Trophoblast cell (in vitro differentiated cells and primary cell): ENCODE measurements at regions not wholly inside any gene's neighbourhood (a gene's known extent, or its start where the extent isn't known, plus 50 kb on each side); places are given as distances from the start of the nearest gene placed in this dataset.

Experiments
- DNase-seq, 2 donors: peaks; one replicate each; pipeline ENCODE4 v3.0.0-alpha.2; 2016
- H2AFZ ChIP-seq: 2 replicates; pipeline ENCODE4 v1.6.1; 2013; ENCODE audit warnings: low read length, moderate library complexity, mild to moderate bottlenecking; ENCODE audit not compliant: insufficient read depth, poor library complexity
- H2AK5ac ChIP-seq: 2 replicates; pipeline ENCODE4 v1.6.1; 2013; ENCODE audit warnings: mild to moderate bottlenecking, low read length
- H2BK120ac ChIP-seq: 2 replicates; pipeline ENCODE4 v1.6.1; 2013; ENCODE audit warnings: low read length, mild to moderate bottlenecking, moderate library complexity; ENCODE audit not compliant: insufficient read depth, poor library complexity
- H2BK12ac ChIP-seq: 2 replicates; pipeline ENCODE4 v1.6.1; 2013; ENCODE audit warnings: mild to moderate bottlenecking, low read length, moderate library complexity
- H2BK5ac ChIP-seq: 2 replicates; pipeline ENCODE4 v1.6.1; 2013; ENCODE audit warnings: low read length, low read depth, moderate library complexity, mild to moderate bottlenecking; ENCODE audit not compliant: poor library complexity
- H3K14ac ChIP-seq: 2 replicates; pipeline ENCODE4 v1.6.1; 2013; ENCODE audit warnings: mild to moderate bottlenecking, low read length
- H3K18ac ChIP-seq: 2 replicates; pipeline ENCODE4 v1.6.1; 2013; ENCODE audit warnings: mild to moderate bottlenecking, low read length
- H3K23ac ChIP-seq: 2 replicates; pipeline ENCODE4 v1.6.1; 2013; ENCODE audit warnings: low read length
- H3K27ac ChIP-seq: 2 replicates; pipeline ENCODE4 v1.5.1; 2013; ENCODE audit warnings: low read depth, mild to moderate bottlenecking, inconsistent platforms, low read length, moderate library complexity
- H3K27me3 ChIP-seq: 2 replicates; pipeline ENCODE4 v1.6.1; 2013; ENCODE audit warnings: inconsistent platforms, mild to moderate bottlenecking, low read length, moderate library complexity; ENCODE audit not compliant: insufficient read depth
- H3K36me3 ChIP-seq, 2 experiments: 1 replicate in 1 of 2; 2 replicates in 1 of 2; pipeline ENCODE4 v1.6.1; 2013; ENCODE audit warnings: low read length in 2 of 2, mild to moderate bottlenecking in 2 of 2, moderate library complexity in 1 of 2; ENCODE audit not compliant: insufficient read depth in 2 of 2, control insufficient read depth in 1 of 2
- H3K4ac ChIP-seq: 2 replicates; pipeline ENCODE4 v1.6.1; 2013; ENCODE audit warnings: low read depth, mild to moderate bottlenecking, low read length, moderate library complexity
- H3K4me1 ChIP-seq, 2 experiments: 1 replicate in 1 of 2; 2 replicates in 1 of 2; pipeline ENCODE4 v1.6.1; 2013; ENCODE audit warnings: low read length in 2 of 2, mild to moderate bottlenecking in 2 of 2, moderate library complexity in 1 of 2; ENCODE audit not compliant: insufficient read depth in 2 of 2, control insufficient read depth in 1 of 2
- H3K4me2 ChIP-seq: 2 replicates; pipeline ENCODE4 v1.6.1; 2013; ENCODE audit warnings: inconsistent platforms, mild to moderate bottlenecking, low read length, moderate library complexity
- H3K4me3 ChIP-seq: 2 replicates; pipeline ENCODE4 v1.5.1; 2013; ENCODE audit warnings: mild to moderate bottlenecking, low read depth, low read length, inconsistent platforms
- H3K79me1 ChIP-seq: one replicate; pipeline ENCODE4 v1.6.1; 2013; ENCODE audit warnings: low read length
- H3K79me2 ChIP-seq: 2 replicates; pipeline ENCODE4 v1.6.1; 2013; ENCODE audit warnings: low read length, mild to moderate bottlenecking; ENCODE audit not compliant: control insufficient read depth, insufficient read depth, poor library complexity
- H3K9ac ChIP-seq: 2 replicates; pipeline ENCODE4 v1.6.1; 2013; ENCODE audit warnings: mild to moderate bottlenecking, low read length
- H3K9me3 ChIP-seq: 2 replicates; pipeline ENCODE4 v1.6.1; 2013; ENCODE audit warnings: low read depth, mild to moderate bottlenecking, control low read depth, inconsistent platforms, low read length; ENCODE audit not compliant: insufficient read depth
- H4K12ac ChIP-seq: 2 replicates; pipeline ENCODE4 v1.6.1; 2013; ENCODE audit warnings: low read depth, mild to moderate bottlenecking, low read length, moderate library complexity
- H4K8ac ChIP-seq: 2 replicates; pipeline ENCODE4 v1.6.1; 2013; ENCODE audit warnings: low read depth, mild to moderate bottlenecking, low read length, moderate library complexity
- H4K91ac ChIP-seq: one replicate; pipeline ENCODE4 v1.6.1; 2013; ENCODE audit warnings: low read depth, mild to moderate bottlenecking, low read length, moderate library complexity
- WGBS: extraction: QIAGEN DNeasy Blood & Tissue Kit; methylation state at CpG from one replicate; pipeline ENCODE4 v1.1.7; 2013; ENCODE audit warnings: missing lambda C conversion rate; ENCODE audit not compliant: insufficient read length, insufficient coverage; ENCODE audit errors: extremely low coverage; 5-methylcytosine and 5-hydroxymethylcytosine counted together

GRCh38 chr5:39835371-39835770 is 410.6 kb upstream of the DAB2 start:
- H3K9me3 ChIP-seq = no peaks in the 10 kb centered on the region
- no peak overlapping the region for H2BK12ac ChIP-seq
- H3K4ac ChIP-seq = no peak overlapping the region
- H3K27ac ChIP-seq = no peak overlapping the region
- H3K79me1 ChIP-seq = no peaks in the 10 kb centered on the region
- H2AK5ac ChIP-seq = no peak overlapping the region
- H3K27me3 ChIP-seq = no peaks in the 10 kb centered on the region
- no peak overlapping the region for H2BK5ac ChIP-seq
- H3K9ac ChIP-seq = no peak overlapping the region
- no peaks in the 10 kb centered on the region for H3K4me1 ChIP-seq
- DNase-seq = no peak
- no peak overlapping the region for H2BK120ac ChIP-seq
- H3K4me3 ChIP-seq = no peak overlapping the region
- no peaks in the 10 kb centered on the region for H3K36me3 ChIP-seq
- no peak overlapping the region for H3K23ac ChIP-seq
- no peak overlapping the region for H3K4me2 ChIP-seq
- no peak overlapping the region for H4K12ac ChIP-seq
- no peak overlapping the region for H4K91ac ChIP-seq
- H3K14ac ChIP-seq = no peak overlapping the region
- no peak overlapping the region for H3K18ac ChIP-seq
- no peak overlapping the region for H2AFZ ChIP-seq
- no peaks in the 10 kb centered on the region for H3K79me2 ChIP-seq
- no CpG with 5 or more reads among the region's 3 CpGs for WGBS
- H4K8ac ChIP-seq = no peak overlapping the region

GRCh38 chr5:39829441-39829840 is 404.7 kb upstream of the DAB2 start:
- no peaks in the 10 kb centered on the region for H3K79me2 ChIP-seq
- no peak overlapping the region for H2BK12ac ChIP-seq
- H3K9ac ChIP-seq = no peak overlapping the region
- no peaks in the 10 kb centered on the region for H3K27me3 ChIP-seq
- H3K23ac ChIP-seq = no peak overlapping the region
- no peak overlapping the region for H3K4me2 ChIP-seq
- no CpG with 5 or more reads among the region's 1 CpG for WGBS
- DNase-seq = no peak
- no peak overlapping the region for H4K12ac ChIP-seq
- H3K9me3 ChIP-seq = no peaks in the 10 kb centered on the region
- no peak overlapping the region for H4K91ac ChIP-seq
- no peak overlapping the region for H2AK5ac ChIP-seq
- H3K4me3 ChIP-seq = no peak overlapping the region
- H3K4me1 ChIP-seq = no peaks in the 10 kb centered on the region
- no peak overlapping the region for H3K14ac ChIP-seq
- H4K8ac ChIP-seq = no peak overlapping the region
- H3K27ac ChIP-seq = no peak overlapping the region
- no peak overlapping the region for H2BK120ac ChIP-seq
- H3K4ac ChIP-seq = no peak overlapping the region
- H2BK5ac ChIP-seq = no peak overlapping the region
- no peak overlapping the region for H2AFZ ChIP-seq
- no peak overlapping the region for H3K18ac ChIP-seq
- H3K79me1 ChIP-seq = no peaks in the 10 kb centered on the region
- H3K36me3 ChIP-seq = no peaks in the 10 kb centered on the region

- Histone ChIP-seq H3K79me2 (no peaks in the 10 kb centered on the region), H3K4me1 (no peaks in the 10 kb centered on the region), H3K23ac (no peak overlapping the region), H3K18ac (no peak overlapping the region), H3K27ac (no peak overlapping the region), H2BK12ac (no peak overlapping the region), H2AFZ (no peak overlapping the region), H4K8ac (no peak overlapping the region), H4K91ac (no peak overlapping the region), H3K4me2 (no peak overlapping the region), H2BK5ac (no peak overlapping the region), H2BK120ac (no peak overlapping the region), H2AK5ac (no peak overlapping the region), H3K79me1 (no peaks in the 10 kb centered on the region), H4K12ac (no peak overlapping the region), H3K4me3 (no peak overlapping the region), H3K14ac (no peak overlapping the region), H3K9ac (no peak overlapping the region), H3K4ac (no peak overlapping the region), H3K36me3 (no peaks in the 10 kb centered on the region), H3K27me3 (no peaks in the 10 kb centered on the region), H3K9me3 (no peaks in the 10 kb centered on the region)
- DNase-seq = no peak
- no CpG with 5 or more reads among the region's 4 CpGs for WGBS
Measured at GRCh38 chr5:39826051-39826450, 401.3 kb upstream of the DAB2 start.

GRCh38 chr5:39825301-39825700 is 400.5 kb upstream of the DAB2 start:
- Histone ChIP-seq H3K27me3 (no peaks in the 10 kb centered on the region), H2BK120ac (no peak overlapping the region), H3K23ac (no peak overlapping the region), H4K91ac (no peak overlapping the region), H4K12ac (no peak overlapping the region), H3K4me2 (no peak overlapping the region), H2AK5ac (no peak overlapping the region), H3K18ac (no peak overlapping the region), H4K8ac (no peak overlapping the region), H2BK12ac (no peak overlapping the region), H2AFZ (no peak overlapping the region), H3K9ac (no peak overlapping the region), H3K79me1 (no peaks in the 10 kb centered on the region), H3K4ac (no peak overlapping the region), H3K36me3 (no peaks in the 10 kb centered on the region), H3K79me2 (no peaks in the 10 kb centered on the region), H3K9me3 (no peaks in the 10 kb centered on the region), H3K4me1 (no peaks in the 10 kb centered on the region), H3K4me3 (no peak overlapping the region), H3K27ac (no peak overlapping the region), H2BK5ac (no peak overlapping the region), H3K14ac (no peak overlapping the region)
- DNase-seq = no peak
- WGBS = no CpG with 5 or more reads among the region's 3 CpGs
